ENCODE measurements at regions not wholly inside any gene's neighbourhood (a gene's known extent, or its start where the extent isn't known, plus 50 kb on each side); places are given as distances from the start of the nearest gene placed in this dataset.

GRCh38 chr13:58051807-58052375 lies 420.3 kb downstream of the PCDH17 start:
- Histone ChIP-seq H3K4me1 (ENCODE audit: control insufficient read depth, insufficient read depth, low read length) (no peaks in the 10 kb centered on the region), H3K9me3 (ENCODE audit: control insufficient read depth, insufficient read depth, low read depth, low read length) (no peaks in the 10 kb centered on the region), H3K4me3 (ENCODE audit: low read depth, low read length) (no peak overlapping the region), H3K36me3 (ENCODE audit: control insufficient read depth in 2 of 2, insufficient read depth in 1 of 2, low read length in 2 of 2) (no peaks in the 10 kb centered on the region), H3K27ac (ENCODE audit: extremely low read depth, low read depth, low read length) (no peak overlapping the region)
- ChIA-PET CTCF (no interaction called here), POLR2A (no interaction called here)
- TF ChIP-seq ZNF223 (tag by site-specific recombination; IDR thresholded peaks at IDR 0.05) (no peak), SCRT2 (tag by site-specific recombination; IDR thresholded peaks at IDR 0.05) (no peak), ZNF701 (tag by site-specific recombination; IDR thresholded peaks at IDR 0.05) (no peak), ZNF571 (tag by site-specific recombination; IDR thresholded peaks at IDR 0.05) (no peak), ZNF114 (tag by site-specific recombination; IDR thresholded peaks at IDR 0.05) (no peak), ZNF791 (tag by site-specific recombination; IDR thresholded peaks at IDR 0.05) (no peak), ZNF664 (tag by site-specific recombination; IDR thresholded peaks at IDR 0.05) (no peak), HOXD13 (CRISPR knock-in tag; IDR thresholded peaks at IDR 0.05; ENCODE audit: borderline replicate concordance) (no peak), ZNF449 (tag by site-specific recombination; IDR thresholded peaks at IDR 0.05) (no peak), GFI1B (tag by site-specific recombination; IDR thresholded peaks at IDR 0.05) (no peak), ZNF677 (tag by site-specific recombination; IDR thresholded peaks at IDR 0.05) (no peak)

- H3K4me1 ChIP-seq (ENCODE audit: control insufficient read depth, insufficient read depth, low read length), result no peaks in the 10 kb centered on the region
- no peak overlapping the region for H3K27ac ChIP-seq (ENCODE audit: extremely low read depth, low read depth, low read length)
- no peak for TF ChIP-seq ZNF529 (tag by site-specific recombination; IDR thresholded peaks at IDR 0.05; ENCODE audit: insufficient replicate concordance)
- TF ChIP-seq ZNF366 (tag by site-specific recombination; conservative IDR thresholded peaks at IDR 0.05), result no peak
- TF ChIP-seq ZNF157 (tag by site-specific recombination; IDR thresholded peaks at IDR 0.05), result no peak
- no peak for TF ChIP-seq ZSCAN16 (tag by site-specific recombination; IDR thresholded peaks at IDR 0.05)
- TF ChIP-seq ZNF416 (tag by site-specific recombination; IDR thresholded peaks at IDR 0.05), result no peak
- TF ChIP-seq BCL11B (tag by site-specific recombination; IDR thresholded peaks at IDR 0.05; ENCODE audit: low read depth), result no peak
- TF ChIP-seq ZBTB8A (tag by site-specific recombination; IDR thresholded peaks at IDR 0.05), result no peak
- TF ChIP-seq ZNF645 (tag by site-specific recombination; IDR thresholded peaks at IDR 0.05), result no peak
- TF ChIP-seq ZNF837 (tag by site-specific recombination; IDR thresholded peaks at IDR 0.05), result no peak
- TF ChIP-seq ZNF26 (tag by site-specific recombination; IDR thresholded peaks at IDR 0.05), result no peak
- TF ChIP-seq ZNF146 (tag by site-specific recombination; IDR thresholded peaks at IDR 0.05), result no peak
- no peak for TF ChIP-seq PRDM2 (tag by site-specific recombination; IDR thresholded peaks at IDR 0.05; ENCODE audit: borderline replicate concordance)
- TF ChIP-seq ZNF473 (tag by site-specific recombination; IDR thresholded peaks at IDR 0.05), result no peak
- H3K36me3 ChIP-seq (ENCODE audit: control insufficient read depth in 2 of 2, insufficient read depth in 1 of 2, low read length in 2 of 2), result no peaks in the 10 kb centered on the region
- CTCF ChIA-PET, result no interaction called here
- H3K4me3 ChIP-seq (ENCODE audit: low read depth, low read length), result no peak overlapping the region
- POLR2A ChIA-PET, result no interaction called here
- H3K9me3 ChIP-seq (ENCODE audit: control insufficient read depth, insufficient read depth, low read depth, low read length), result no peaks in the 10 kb centered on the region
These were observed 424.9 kb downstream of the PCDH17 start for GRCh38 chr13:58056426-58056825.

Data from HEK293 (cell line).